ENCODE measurements at regions not wholly inside any gene's neighbourhood (a gene's known extent, or its start where the extent isn't known, plus 50 kb on each side); places are given as distances from the start of the nearest gene placed in this dataset.

DNA sequence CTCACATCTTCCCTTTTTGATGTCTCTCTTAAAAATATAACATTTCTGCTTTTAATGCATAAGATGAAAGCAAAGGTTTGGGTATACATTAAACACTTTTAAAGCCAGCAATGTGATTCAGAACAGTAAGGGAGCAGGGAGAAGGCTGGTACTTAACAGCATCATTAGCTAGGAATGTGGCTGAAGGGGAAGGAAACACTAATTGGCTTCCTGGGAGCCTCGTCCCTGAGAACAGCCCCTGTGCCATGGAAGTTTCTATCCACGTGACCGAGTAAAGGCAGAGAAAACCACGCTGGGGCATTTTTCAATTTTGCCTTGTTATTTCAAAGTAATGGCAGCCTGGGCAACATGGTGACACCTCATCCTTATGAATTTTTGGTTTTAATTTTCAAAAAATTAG is 109.2 kb upstream of the GPC1 start:
- TF ChIP-seq, protein P1, sequence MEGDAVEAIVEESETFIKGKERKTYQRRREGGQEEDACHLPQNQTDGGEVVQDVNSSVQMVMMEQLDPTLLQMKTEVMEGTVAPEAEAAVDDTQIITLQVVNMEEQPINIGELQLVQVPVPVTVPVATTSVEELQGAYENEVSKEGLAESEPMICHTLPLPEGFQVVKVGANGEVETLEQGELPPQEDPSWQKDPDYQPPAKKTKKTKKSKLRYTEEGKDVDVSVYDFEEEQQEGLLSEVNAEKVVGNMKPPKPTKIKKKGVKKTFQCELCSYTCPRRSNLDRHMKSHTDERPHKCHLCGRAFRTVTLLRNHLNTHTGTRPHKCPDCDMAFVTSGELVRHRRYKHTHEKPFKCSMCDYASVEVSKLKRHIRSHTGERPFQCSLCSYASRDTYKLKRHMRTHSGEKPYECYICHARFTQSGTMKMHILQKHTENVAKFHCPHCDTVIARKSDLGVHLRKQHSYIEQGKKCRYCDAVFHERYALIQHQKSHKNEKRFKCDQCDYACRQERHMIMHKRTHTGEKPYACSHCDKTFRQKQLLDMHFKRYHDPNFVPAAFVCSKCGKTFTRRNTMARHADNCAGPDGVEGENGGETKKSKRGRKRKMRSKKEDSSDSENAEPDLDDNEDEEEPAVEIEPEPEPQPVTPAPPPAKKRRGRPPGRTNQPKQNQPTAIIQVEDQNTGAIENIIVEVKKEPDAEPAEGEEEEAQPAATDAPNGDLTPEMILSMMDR (IDR thresholded peaks at IDR 0.05) = no peak
- TF ChIP-seq POLR2A (IDR thresholded peaks at IDR 0.05) (no peak), POLR2AphosphoS5 (IDR thresholded peaks at IDR 0.05) (no peak), EP300 (IDR thresholded peaks at IDR 0.05; ENCODE audit: low read depth) (no peak)
